ENCODE measurements at regions not wholly inside any gene's neighbourhood (a gene's known extent, or its start where the extent isn't known, plus 50 kb on each side); places are given as distances from the start of the nearest gene placed in this dataset.

DNA sequence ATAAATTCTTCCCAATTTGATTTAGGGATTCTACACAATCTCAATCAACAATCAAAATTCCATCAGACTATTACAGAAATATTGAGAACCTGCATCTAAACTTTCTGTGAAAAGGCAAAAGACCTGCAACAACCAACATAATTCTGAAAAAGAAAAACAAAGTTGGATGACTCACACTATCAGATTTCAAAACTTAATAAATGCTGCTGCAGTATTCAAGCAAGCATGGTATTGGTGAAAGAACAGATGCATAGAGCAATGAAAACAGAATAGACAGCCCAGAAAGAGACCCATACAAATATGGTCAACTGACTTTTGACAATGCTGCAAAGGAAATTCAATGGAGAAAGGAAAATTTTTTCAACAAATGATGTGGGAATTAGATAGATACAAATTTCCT is 477.1 kb upstream of the NR2F2 start:
- in situ Hi-C loops (cut with MboI; ENCODE audit: low sequenced_read_pairs, unreplicated experiment) = no loop called here
- TF ChIP-seq, protein P1, sequence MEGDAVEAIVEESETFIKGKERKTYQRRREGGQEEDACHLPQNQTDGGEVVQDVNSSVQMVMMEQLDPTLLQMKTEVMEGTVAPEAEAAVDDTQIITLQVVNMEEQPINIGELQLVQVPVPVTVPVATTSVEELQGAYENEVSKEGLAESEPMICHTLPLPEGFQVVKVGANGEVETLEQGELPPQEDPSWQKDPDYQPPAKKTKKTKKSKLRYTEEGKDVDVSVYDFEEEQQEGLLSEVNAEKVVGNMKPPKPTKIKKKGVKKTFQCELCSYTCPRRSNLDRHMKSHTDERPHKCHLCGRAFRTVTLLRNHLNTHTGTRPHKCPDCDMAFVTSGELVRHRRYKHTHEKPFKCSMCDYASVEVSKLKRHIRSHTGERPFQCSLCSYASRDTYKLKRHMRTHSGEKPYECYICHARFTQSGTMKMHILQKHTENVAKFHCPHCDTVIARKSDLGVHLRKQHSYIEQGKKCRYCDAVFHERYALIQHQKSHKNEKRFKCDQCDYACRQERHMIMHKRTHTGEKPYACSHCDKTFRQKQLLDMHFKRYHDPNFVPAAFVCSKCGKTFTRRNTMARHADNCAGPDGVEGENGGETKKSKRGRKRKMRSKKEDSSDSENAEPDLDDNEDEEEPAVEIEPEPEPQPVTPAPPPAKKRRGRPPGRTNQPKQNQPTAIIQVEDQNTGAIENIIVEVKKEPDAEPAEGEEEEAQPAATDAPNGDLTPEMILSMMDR (IDR thresholded peaks at IDR 0.05; ENCODE audit: borderline replicate concordance, control extremely low read depth, extremely low read depth, insufficient read depth, missing control alignments) = no peak
- DNase-seq (ENCODE audit: low spot score) = no peak

DNA sequence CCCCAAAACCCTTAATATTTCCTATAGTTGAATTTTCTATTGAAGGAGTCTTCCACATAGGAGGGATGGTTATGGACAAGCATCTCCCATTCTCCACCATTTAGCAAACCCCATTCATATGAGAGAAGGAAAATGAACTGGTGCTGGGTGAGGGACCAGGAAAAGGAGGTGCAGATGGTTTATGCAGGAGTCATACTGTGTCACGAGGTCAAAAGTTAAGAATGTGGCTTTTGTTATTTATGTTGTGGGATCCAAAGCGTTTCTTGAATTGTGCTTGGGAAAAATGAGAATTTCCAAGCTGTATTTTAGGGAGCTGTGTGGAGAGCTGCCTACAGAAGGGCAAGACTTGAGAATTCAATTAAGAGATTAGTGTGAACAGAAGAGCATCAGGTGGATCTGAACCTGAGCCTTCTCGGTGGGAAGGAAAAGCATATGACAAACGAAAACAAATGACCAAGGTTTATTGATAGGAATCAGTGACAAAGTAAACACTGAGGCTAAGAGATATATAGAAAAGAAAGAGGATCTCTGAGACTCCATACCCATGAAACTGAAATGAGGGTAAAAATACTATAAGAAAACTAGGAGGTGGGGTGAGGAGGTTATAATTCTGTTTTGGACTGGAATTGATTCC is 473.3 kb upstream of the NR2F2 start:
- in situ Hi-C loops (cut with MboI; ENCODE audit: low sequenced_read_pairs, unreplicated experiment) = no loop called here
- DNase-seq (ENCODE audit: low spot score) = no peak
- TF ChIP-seq, protein P1 (IDR thresholded peaks at IDR 0.05; ENCODE audit: borderline replicate concordance, control extremely low read depth, extremely low read depth, insufficient read depth, missing control alignments) = no peak

DNA sequence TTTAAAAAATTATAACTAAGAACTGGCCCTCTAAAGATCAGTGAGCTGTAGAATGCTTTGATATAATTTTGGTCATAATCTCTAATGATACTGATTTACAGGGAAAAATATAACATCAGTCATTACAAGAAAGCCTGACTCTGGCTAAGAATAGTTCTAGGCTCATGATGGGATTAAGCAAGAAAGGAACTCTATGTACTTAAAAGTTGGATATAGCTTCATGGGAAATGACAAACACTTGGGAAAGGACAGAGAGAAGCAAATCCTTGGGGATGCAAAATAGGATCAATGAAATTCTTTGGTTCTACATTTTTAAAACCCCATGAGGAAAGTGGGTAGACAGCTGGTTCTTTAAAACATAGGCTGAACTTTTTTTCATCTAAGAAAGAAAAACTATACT is 472.7 kb upstream of the NR2F2 start:
- in situ Hi-C loops (cut with MboI; ENCODE audit: low sequenced_read_pairs, unreplicated experiment) = no loop called here
- no peak for DNase-seq (ENCODE audit: low spot score)
- TF ChIP-seq, protein P1 (IDR thresholded peaks at IDR 0.05; ENCODE audit: borderline replicate concordance, control extremely low read depth, extremely low read depth, insufficient read depth, missing control alignments) = no peak

DNA sequence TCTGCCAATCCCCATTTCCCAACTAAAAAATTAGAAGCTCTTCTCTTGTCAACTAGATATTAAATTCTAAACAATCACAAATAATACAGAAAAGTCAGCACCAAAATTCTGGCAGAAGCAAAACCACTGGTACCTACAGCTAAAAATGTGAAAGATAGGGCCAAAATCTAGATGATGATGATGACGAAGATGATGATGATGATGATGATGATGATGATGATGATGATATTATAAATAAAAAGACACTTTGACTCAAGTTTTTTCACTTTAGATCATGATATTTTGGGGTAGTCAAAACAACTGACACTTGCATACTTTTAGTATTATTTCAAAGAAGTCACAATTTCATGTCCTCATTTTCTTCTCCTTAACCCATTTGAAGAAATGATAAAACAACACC is 470.1 kb upstream of the NR2F2 start:
- in situ Hi-C loops (cut with MboI; ENCODE audit: low sequenced_read_pairs, unreplicated experiment) = no loop called here
- TF ChIP-seq, protein P1 (IDR thresholded peaks at IDR 0.05; ENCODE audit: borderline replicate concordance, control extremely low read depth, extremely low read depth, insufficient read depth, missing control alignments) = no peak
- DNase-seq (ENCODE audit: low spot score) = no peak

DNA sequence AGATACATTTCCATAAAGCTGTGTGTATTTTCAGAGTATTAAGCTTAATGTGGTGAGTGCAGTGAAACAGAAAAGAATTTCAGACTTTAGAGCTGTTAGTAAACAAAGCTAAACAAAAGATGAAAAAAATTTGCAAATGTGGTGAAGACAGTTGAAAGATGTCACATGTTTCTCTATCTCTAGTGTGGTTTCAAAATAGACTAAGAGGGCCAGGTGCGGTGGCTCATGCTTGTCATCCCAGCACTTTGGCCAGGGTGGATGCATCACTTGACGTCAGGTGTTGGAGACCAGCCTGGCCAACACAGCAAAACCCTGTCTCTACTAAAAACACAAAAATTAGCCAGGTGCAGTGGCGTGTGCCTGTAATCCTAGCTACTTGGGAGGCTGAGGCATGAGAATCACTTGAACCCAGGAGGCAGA is 466.0 kb upstream of the NR2F2 start:
- DNase-seq (ENCODE audit: low spot score) = no peak
- in situ Hi-C loops (cut with MboI; ENCODE audit: low sequenced_read_pairs, unreplicated experiment) = no loop called here
- TF ChIP-seq, protein P1 (IDR thresholded peaks at IDR 0.05; ENCODE audit: borderline replicate concordance, control extremely low read depth, extremely low read depth, insufficient read depth, missing control alignments) = no peak

DNA sequence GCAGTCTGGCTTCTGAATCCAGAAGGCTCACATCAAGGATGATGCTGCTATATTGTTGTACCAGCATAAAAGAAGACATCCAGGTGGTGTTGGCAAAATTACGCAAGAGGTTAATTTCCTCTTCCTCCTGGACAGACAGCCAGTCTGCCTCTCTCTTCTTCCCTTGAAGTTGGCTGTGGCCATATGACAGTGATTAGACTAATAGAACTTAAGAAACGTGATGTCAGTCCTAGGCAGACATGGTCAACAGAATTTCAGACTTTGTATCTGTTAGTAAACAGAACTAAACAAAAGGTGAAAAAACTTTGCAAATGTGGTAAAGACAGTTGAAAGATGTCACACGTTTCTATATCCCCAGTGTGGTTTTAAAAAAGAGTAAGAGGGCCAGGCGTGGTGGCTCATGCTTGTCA is 465.2 kb upstream of the NR2F2 start:
- in situ Hi-C loops (cut with MboI; ENCODE audit: low sequenced_read_pairs, unreplicated experiment) = no loop called here
- TF ChIP-seq, protein P1 (IDR thresholded peaks at IDR 0.05; ENCODE audit: borderline replicate concordance, control extremely low read depth, extremely low read depth, insufficient read depth, missing control alignments) = no peak
- no peak for DNase-seq (ENCODE audit: low spot score)
